DOHH2 (cell line): ENCODE measurements at regions not wholly inside any gene's neighbourhood (a gene's known extent, or its start where the extent isn't known, plus 50 kb on each side); places are given as distances from the start of the nearest gene placed in this dataset.

Source experiments
- CTCF ChIP-seq: fragments of 200-600 bp; sonication (generic); IDR thresholded peaks from one replicate; pipeline ENCODE4 v1.5.1; 2014; ENCODE audit warnings: antibody characterized with exemption, mild to moderate bottlenecking, low read depth, low read length; ENCODE audit not compliant: poor library complexity, severe bottlenecking
- EZH2phosphoT487 ChIP-seq: fragments of 200-600 bp; sonication (generic); IDR thresholded peaks from 2 replicates; pipeline ENCODE4 v1.6.1; 2017; ENCODE audit warnings: borderline replicate concordance, mild to moderate bottlenecking, antibody characterized with exemption, low read length, moderate library complexity, mixed read lengths

- TF ChIP-seq CTCF (no peak), EZH2phosphoT487 (no peak)
Observed at GRCh38 chr2:186380805-186381204, 105.3 kb upstream of the ZC3H15 start.
